ENCODE measurements at regions not wholly inside any gene's neighbourhood (a gene's known extent, or its start where the extent isn't known, plus 50 kb on each side); places are given as distances from the start of the nearest gene placed in this dataset.

- no peak for TF ChIP-seq CTCF (IDR thresholded peaks at IDR 0.05)
- TF ChIP-seq, protein P1, sequence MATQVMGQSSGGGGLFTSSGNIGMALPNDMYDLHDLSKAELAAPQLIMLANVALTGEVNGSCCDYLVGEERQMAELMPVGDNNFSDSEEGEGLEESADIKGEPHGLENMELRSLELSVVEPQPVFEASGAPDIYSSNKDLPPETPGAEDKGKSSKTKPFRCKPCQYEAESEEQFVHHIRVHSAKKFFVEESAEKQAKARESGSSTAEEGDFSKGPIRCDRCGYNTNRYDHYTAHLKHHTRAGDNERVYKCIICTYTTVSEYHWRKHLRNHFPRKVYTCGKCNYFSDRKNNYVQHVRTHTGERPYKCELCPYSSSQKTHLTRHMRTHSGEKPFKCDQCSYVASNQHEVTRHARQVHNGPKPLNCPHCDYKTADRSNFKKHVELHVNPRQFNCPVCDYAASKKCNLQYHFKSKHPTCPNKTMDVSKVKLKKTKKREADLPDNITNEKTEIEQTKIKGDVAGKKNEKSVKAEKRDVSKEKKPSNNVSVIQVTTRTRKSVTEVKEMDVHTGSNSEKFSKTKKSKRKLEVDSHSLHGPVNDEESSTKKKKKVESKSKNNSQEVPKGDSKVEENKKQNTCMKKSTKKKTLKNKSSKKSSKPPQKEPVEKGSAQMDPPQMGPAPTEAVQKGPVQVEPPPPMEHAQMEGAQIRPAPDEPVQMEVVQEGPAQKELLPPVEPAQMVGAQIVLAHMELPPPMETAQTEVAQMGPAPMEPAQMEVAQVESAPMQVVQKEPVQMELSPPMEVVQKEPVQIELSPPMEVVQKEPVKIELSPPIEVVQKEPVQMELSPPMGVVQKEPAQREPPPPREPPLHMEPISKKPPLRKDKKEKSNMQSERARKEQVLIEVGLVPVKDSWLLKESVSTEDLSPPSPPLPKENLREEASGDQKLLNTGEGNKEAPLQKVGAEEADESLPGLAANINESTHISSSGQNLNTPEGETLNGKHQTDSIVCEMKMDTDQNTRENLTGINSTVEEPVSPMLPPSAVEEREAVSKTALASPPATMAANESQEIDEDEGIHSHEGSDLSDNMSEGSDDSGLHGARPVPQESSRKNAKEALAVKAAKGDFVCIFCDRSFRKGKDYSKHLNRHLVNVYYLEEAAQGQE (IDR thresholded peaks at IDR 0.05; ENCODE audit: insufficient read depth in 1 of 2, low read depth in 2 of 2, low read length in 1 of 2): no peak
- TF ChIP-seq POLR2AphosphoS5 (IDR thresholded peaks at IDR 0.05; ENCODE audit: low read depth, low read length): no peak
Observed at GRCh38 chr10:3963191-3963673, 178.2 kb upstream of the KLF6 start.

Measured in Panc1 (cell line).